SK-N-SH treated with all-trans-retinoic acid at 6 μM for 48 hours (cell line): ENCODE measurements at regions not wholly inside any gene's neighbourhood (a gene's known extent, or its start where the extent isn't known, plus 50 kb on each side); places are given as distances from the start of the nearest gene placed in this dataset.

ENCODE experiments used
- ESRRG ChIP-seq: fragments of 250-450 bp; sonication (Bioruptor Pico); IDR thresholded peaks from 2 replicates; pipeline ENCODE4 v1.6.1; 2021; ENCODE audit warnings: mild to moderate bottlenecking
- ISL1 ChIP-seq: fragments of 250-450 bp; sonication (Bioruptor Pico); IDR thresholded peaks from 2 replicates; pipeline ENCODE4 v2.1.2; 2022; ENCODE audit warnings: mild to moderate bottlenecking, moderate library complexity
- PATZ1 ChIP-seq: fragments of 250-450 bp; sonication (Bioruptor Pico); IDR thresholded peaks from 2 replicates; pipeline ENCODE4 v1.8.0; 2020; ENCODE audit warnings: mild to moderate bottlenecking, moderate library complexity, borderline replicate concordance
- PPARA ChIP-seq: fragments of 250-450 bp; sonication (Bioruptor Pico); IDR thresholded peaks from 2 replicates; pipeline ENCODE4 v1.5.0; 2020; ENCODE audit warnings: mild to moderate bottlenecking, borderline replicate concordance
- ZFP30 ChIP-seq: fragments of 450-650 bp; formaldehyde crosslinking; IDR thresholded peaks from 2 replicates; pipeline ENCODE4 v1.5.0; 2022; ENCODE audit warnings: mild to moderate bottlenecking, moderate library complexity
- TF ChIP-seq, protein P1 (sequence below): fragments of 250-450 bp; sonication (Bioruptor Pico); IDR thresholded peaks from 2 replicates; pipeline ENCODE4 v1.5.1; 2020; ENCODE audit warnings: low read depth, mild to moderate bottlenecking, moderate library complexity

- TF ChIP-seq, protein P1, sequence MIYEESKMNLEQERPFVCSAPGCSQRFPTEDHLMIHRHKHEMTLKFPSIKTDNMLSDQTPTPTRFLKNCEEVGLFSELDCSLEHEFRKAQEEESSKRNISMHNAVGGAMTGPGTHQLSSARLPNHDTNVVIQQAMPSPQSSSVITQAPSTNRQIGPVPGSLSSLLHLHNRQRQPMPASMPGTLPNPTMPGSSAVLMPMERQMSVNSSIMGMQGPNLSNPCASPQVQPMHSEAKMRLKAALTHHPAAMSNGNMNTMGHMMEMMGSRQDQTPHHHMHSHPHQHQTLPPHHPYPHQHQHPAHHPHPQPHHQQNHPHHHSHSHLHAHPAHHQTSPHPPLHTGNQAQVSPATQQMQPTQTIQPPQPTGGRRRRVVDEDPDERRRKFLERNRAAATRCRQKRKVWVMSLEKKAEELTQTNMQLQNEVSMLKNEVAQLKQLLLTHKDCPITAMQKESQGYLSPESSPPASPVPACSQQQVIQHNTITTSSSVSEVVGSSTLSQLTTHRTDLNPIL = no peak
- no peak for TF ChIP-seq ISL1 (CRISPR knock-in tag)
- no peak for TF ChIP-seq ZFP30
- no peak for TF ChIP-seq PPARA
- TF ChIP-seq ESRRG (CRISPR knock-in tag) = no peak
- no peak for TF ChIP-seq PATZ1 (CRISPR knock-in tag)
Observed at GRCh38 chrX:34343001-34343400, 210.9 kb upstream of the FAM47A start.
